GM20431 (cell line): ENCODE measurements at regions not wholly inside any gene's neighbourhood (a gene's known extent, or its start where the extent isn't known, plus 50 kb on each side); places are given as distances from the start of the nearest gene placed in this dataset.

Experiments
- in situ Hi-C: fragments of 300-500 bp; cut with MseI, MboI; formaldehyde crosslinking; loops from one replicate; pipeline ENCODE4 v1.15.0; 2020; ENCODE audit warnings: low sequenced_read_pairs; ENCODE audit not compliant: unreplicated experiment

GRCh38 chr2:226045080-226045479, 645.6 kb downstream of the NYAP2 start:
- in situ Hi-C loops: no loop called here

GRCh38 chr2:226040344-226040900, 640.9 kb downstream of the NYAP2 start:
- in situ Hi-C loops: no loop called here

- in situ Hi-C loops: no loop called here
Measured at GRCh38 chr2:226037526-226037925, 638.0 kb downstream of the NYAP2 start.

- in situ Hi-C loops: no loop called here
Measured at GRCh38 chr2:226031647-226032501, 632.4 kb downstream of the NYAP2 start.

- in situ Hi-C loops: no loop called here
Measured at GRCh38 chr2:226030788-226031646, 631.5 kb downstream of the NYAP2 start.

GRCh38 chr2:226030369-226030768, 630.9 kb downstream of the NYAP2 start:
- in situ Hi-C loops: no loop called here

GRCh38 chr2:226023946-226024345, 624.4 kb downstream of the NYAP2 start:
- in situ Hi-C loops: no loop called here

GRCh38 chr2:226023383-226023782, 623.9 kb downstream of the NYAP2 start:
- in situ Hi-C loops: no loop called here

GRCh38 chr2:226020956-226021355, 621.4 kb downstream of the NYAP2 start:
- in situ Hi-C loops: no loop called here

- in situ Hi-C loops: no loop called here
Measured at GRCh38 chr2:226020176-226020575, 620.7 kb downstream of the NYAP2 start.

- in situ Hi-C loops: no loop called here
Measured at GRCh38 chr2:226018641-226019040, 619.1 kb downstream of the NYAP2 start.

- in situ Hi-C loops: no loop called here
Measured at GRCh38 chr2:226017537-226017936, 618.0 kb downstream of the NYAP2 start.

GRCh38 chr2:226017107-226017506, 617.6 kb downstream of the NYAP2 start:
- in situ Hi-C loops: no loop called here

- in situ Hi-C loops: no loop called here
Measured at GRCh38 chr2:226011716-226012450, 612.4 kb downstream of the NYAP2 start.

GRCh38 chr2:226002438-226002837, 602.9 kb downstream of the NYAP2 start:
- in situ Hi-C loops: no loop called here

GRCh38 chr2:226001716-226002115, 602.2 kb downstream of the NYAP2 start:
- in situ Hi-C loops: no loop called here

GRCh38 chr2:225999692-226000091, 600.2 kb downstream of the NYAP2 start:
- in situ Hi-C loops: no loop called here

- in situ Hi-C loops: no loop called here
Measured at GRCh38 chr2:225998653-225999052, 599.1 kb downstream of the NYAP2 start.

GRCh38 chr2:225998116-225998515, 598.6 kb downstream of the NYAP2 start:
- in situ Hi-C loops: no loop called here

GRCh38 chr2:225996462-225996828, 596.9 kb downstream of the NYAP2 start:
- in situ Hi-C loops: no loop called here
